Psoas muscle (tissue), 7 donors: ENCODE measurements at regions not wholly inside any gene's neighbourhood (a gene's known extent, or its start where the extent isn't known, plus 50 kb on each side); places are given as distances from the start of the nearest gene placed in this dataset.

ENCODE experiments used
- ATAC-seq, 4 donors: fragments of 200-7000 bp; cut with Tn5 transposase; one replicate each; pipeline ENCODE4 v1.9.1; 2020; ENCODE audit warnings: moderate library complexity in 3 of 4, mild to moderate bottlenecking in 2 of 4
- DNase-seq, 2 donors: peaks; one replicate each; pipeline ENCODE4 v3.0.0-alpha.2; 2020
- H3K27ac ChIP-seq: fragments of 200-600 bp; one replicate; pipeline ENCODE4 v1.8.0; 2022
- H3K27me3 ChIP-seq, 3 donors: fragments of 200-600 bp in 1 of 3; one replicate each; pipeline versions ENCODE4 v1.6.1 to v1.8.0; 2013 to 2022; ENCODE audit warnings: low read length in 2 of 3, mild to moderate bottlenecking in 2 of 3, moderate library complexity in 1 of 3; ENCODE audit not compliant: insufficient read depth in 3 of 3
- H3K36me3 ChIP-seq, 2 donors: fragments of 200-600 bp in 1 of 2; one replicate each; pipeline versions ENCODE4 v1.6.1 to v1.8.0; 2013 to 2022; ENCODE audit warnings: low read depth in 1 of 2, mild to moderate bottlenecking in 1 of 2, moderate library complexity in 1 of 2; ENCODE audit not compliant: insufficient read depth in 1 of 2
- H3K4me1 ChIP-seq: fragments of 200-600 bp; one replicate; pipeline ENCODE4 v1.8.0; 2022
- H3K4me3 ChIP-seq: fragments of 200-600 bp; one replicate; pipeline ENCODE4 v1.8.0; 2022; ENCODE audit warnings: mild to moderate bottlenecking
- H3K9me3 ChIP-seq: fragments of 200-600 bp; one replicate; pipeline ENCODE4 v1.8.0; 2022
- CTCF ChIP-seq: fragments of 200-600 bp; IDR thresholded peaks from one replicate; pipeline ENCODE4 v1.8.0; 2022; ENCODE audit warnings: antibody characterized with exemption
- WGBS, 3 donors: extraction: QIAGEN DNeasy Blood & Tissue Kit; methylation state at CpG; one replicate each; pipeline versions ENCODE4 v1.1.6 to v1.1.7; 2013; 5-methylcytosine and 5-hydroxymethylcytosine counted together
- intact Hi-C, 2 donors: fragments of 100-400 bp; cut with DNase I; formaldehyde crosslinking; loops; one replicate each; pipeline versions ENCODE4 v1.11.0 to v1.14.2; 2022
- donor health status: healthy with polysubstance abuse.
- donor health status: DM: no; HTN: no; CAD: no; lungs with moderate emphysema.
- donor health status: Bipolar disorder and iron deficiency.
- donor health status: healthy.
- donor health status: DM: yes; HTN: yes; CAD: no.
- donor health status: DM: no; HTN: no; CAD: no.
- donor health status: DM: yes; HTN: yes; CAD: no.

- no peaks in the 10 kb centered on the region for H3K36me3 ChIP-seq
- no peak for TF ChIP-seq CTCF
- no peak for DNase-seq
- intact Hi-C loops = no loop called here
- H3K9me3 ChIP-seq = no peaks in the 10 kb centered on the region
- no peak overlapping the region for H3K4me3 ChIP-seq
- H3K4me1 ChIP-seq = no peaks in the 10 kb centered on the region
- ATAC-seq = no peak
- peaks cover 0 to 11% (median 0%) of the 10 kb centered on the region in 3 donors for H3K27me3 ChIP-seq
- 92 to 94% (median 94%) methylated on average over 5 of the region's 5 CpGs for WGBS, 3 donors
- H3K27ac ChIP-seq = no peak overlapping the region
Measured at GRCh38 chr5:154565123-154565522, 87.1 kb upstream of the HAND1 start.

- Histone ChIP-seq H3K4me1 (no peaks in the 10 kb centered on the region), H3K27me3 (peaks cover 0 to 7% (median 0%) of the 10 kb centered on the region in 3 donors), H3K9me3 (no peaks in the 10 kb centered on the region), H3K4me3 (no peak overlapping the region), H3K27ac (no peak overlapping the region), H3K36me3 (no peaks in the 10 kb centered on the region)
- 57 to 71% (median 60%) methylated on average over 4 of the region's 4 CpGs for WGBS, 3 donors
- DNase-seq (no peak), ATAC-seq (no peak)
- no peak for TF ChIP-seq CTCF
- intact Hi-C loops = no loop called here
Measured at GRCh38 chr5:154562244-154562880, 84.3 kb upstream of the HAND1 start.

- no peak overlapping the region for H3K27ac ChIP-seq
- ATAC-seq = no peak
- no peak overlapping the region for H3K4me3 ChIP-seq
- no peaks in the 10 kb centered on the region for H3K36me3 ChIP-seq
- TF ChIP-seq CTCF = no peak
- peaks cover 0 to 6% (median 0%) of the 10 kb centered on the region in 3 donors for H3K27me3 ChIP-seq
- intact Hi-C loops = no loop called here
- no peaks in the 10 kb centered on the region for H3K4me1 ChIP-seq
- WGBS, 3 donors = 86 to 88% (median 87%) methylated on average over 6 of the region's 6 CpGs
- DNase-seq = no peak
- peaks cover 3% of the 10 kb centered on the region for H3K9me3 ChIP-seq
Measured at GRCh38 chr5:154559398-154560276, 81.6 kb upstream of the HAND1 start.

- 77 to 87% (median 86%) methylated on average over 1 of the region's 1 CpG for WGBS, 3 donors
- intact Hi-C loops = no loop called here
- no peak overlapping the region for H3K27ac ChIP-seq
- no peaks in the 10 kb centered on the region for H3K36me3 ChIP-seq
- no peak for ATAC-seq
- no peak for TF ChIP-seq CTCF
- H3K9me3 ChIP-seq = peaks cover 16% of the 10 kb centered on the region
- no peak overlapping the region for H3K4me3 ChIP-seq
- H3K27me3 ChIP-seq = peaks cover 0 to 3% (median 0%) of the 10 kb centered on the region in 3 donors
- DNase-seq = no peak
- no peaks in the 10 kb centered on the region for H3K4me1 ChIP-seq
Measured at GRCh38 chr5:154557548-154557947, 79.5 kb upstream of the HAND1 start.
